H1 (cell line): ENCODE measurements at regions not wholly inside any gene's neighbourhood (a gene's known extent, or its start where the extent isn't known, plus 50 kb on each side); places are given as distances from the start of the nearest gene placed in this dataset.

ENCODE experiments used
- CTCF ChIA-PET: fragments of 300-600 bp; sonication (Branson Sonifier 250); formaldehyde crosslinking; loops from one replicate; lab custom pipeline; 2021; ENCODE audit not compliant: partially characterized antibody; lab: Charles Lee
- POLR2A ChIA-PET: fragments of 300-600 bp; sonication (Branson Sonifier 250); formaldehyde crosslinking; loops from one replicate; lab custom pipeline; 2021; ENCODE audit warnings: inconsistent platforms; ENCODE audit not compliant: partially characterized antibody; lab: Charles Lee
- DNase-seq, 2 experiments: peaks; one replicate each; pipeline versions ENCODE4 v3.0.0 to v3.0.0-alpha.2; 2010 to 2022; ENCODE audit warnings: low spot score in 2 of 2, low read depth in 1 of 2, mixed read lengths in 1 of 2
- FAIRE-seq: peaks from 2 replicates; lab custom pipeline; 2011; peaks lifted over from hg19 to GRCh38; lab: Jason Lieb, UNC
- H2AFZ ChIP-seq: 2 replicates; pipeline ENCODE4 v1.8.1; 2012; ENCODE audit warnings: low read length, inconsistent platforms
- H2AK5ac ChIP-seq: 2 replicates; pipeline ENCODE4 v1.6.1; 2013; ENCODE audit warnings: low read depth, low read length
- H2BK120ac ChIP-seq: replicated peaks from 2 replicates; pipeline ENCODE3; 2013; ENCODE audit warnings: low read depth, low read length, inconsistent platforms
- H2BK12ac ChIP-seq: 2 replicates; pipeline ENCODE4 v1.6.1; 2013; ENCODE audit warnings: low read depth, low read length
- H2BK15ac ChIP-seq: 2 replicates; pipeline ENCODE4 v1.6.1; 2013; ENCODE audit warnings: low read length
- H2BK20ac ChIP-seq: 2 replicates; pipeline ENCODE4 v1.6.1; 2013; ENCODE audit warnings: low read length
- H2BK5ac ChIP-seq: 2 replicates; pipeline ENCODE4 v1.6.1; 2013; ENCODE audit warnings: low read depth, low read length
- H3K14ac ChIP-seq: 2 replicates; pipeline ENCODE4 v1.6.1; 2013; ENCODE audit warnings: inconsistent platforms; ENCODE audit not compliant: insufficient read length
- H3K18ac ChIP-seq: 2 replicates; pipeline ENCODE4 v1.6.1; 2013; ENCODE audit warnings: low read length; ENCODE audit errors: extremely low read depth
- H3K23ac ChIP-seq: 2 replicates; pipeline ENCODE4 v1.6.1; 2013; ENCODE audit warnings: inconsistent platforms; ENCODE audit not compliant: insufficient read length
- H3K23me2 ChIP-seq: 2 replicates; pipeline ENCODE4 v1.6.1; 2013; ENCODE audit warnings: low read depth, low read length
- H3K27ac ChIP-seq: 2 replicates; pipeline ENCODE4 v1.6.1; 2011; ENCODE audit warnings: low read depth, low read length, inconsistent platforms
- H3K27me3 ChIP-seq, 4 experiments: replicated peaks in 1 of 4; 1 replicate in 1 of 4; 2 replicates in 3 of 4; pipeline versions ENCODE4 v1.6.1 to v1.8.1; 2011 to 2013; ENCODE audit warnings: low read length in 3 of 4, mild to moderate bottlenecking in 3 of 4, inconsistent platforms in 2 of 4, mixed read lengths in 2 of 4, moderate library complexity in 1 of 4; ENCODE audit not compliant: control insufficient read depth in 3 of 4, insufficient read depth in 3 of 4; ENCODE audit errors: extremely low read depth in 1 of 4
- H3K36me3 ChIP-seq, 4 experiments: 2 replicates each; pipeline versions ENCODE4 v1.6.1 to v1.8.1; 2011 to 2013; ENCODE audit warnings: mild to moderate bottlenecking in 4 of 4, low read length in 3 of 4, moderate library complexity in 2 of 4, control low read depth in 1 of 4, inconsistent platforms in 1 of 4; ENCODE audit not compliant: insufficient read depth in 4 of 4, control insufficient read depth in 2 of 4
- H3K4ac ChIP-seq: replicated peaks from 2 replicates; pipeline ENCODE3; 2013; ENCODE audit warnings: low read length, low read depth, mixed read lengths, inconsistent platforms; ENCODE audit not compliant: insufficient read length
- H3K4me1 ChIP-seq, 4 experiments: replicated peaks in 1 of 4; 1 replicate in 1 of 4; 2 replicates in 3 of 4; pipeline versions ENCODE4 v1.6.1 to v1.8.1; 2011 to 2013; ENCODE audit warnings: low read length in 3 of 4, inconsistent platforms in 2 of 4, mixed read lengths in 1 of 4; ENCODE audit not compliant: insufficient read depth in 4 of 4, control insufficient read depth in 3 of 4
- H3K4me2 ChIP-seq, 2 experiments: 2 replicates each; pipeline versions ENCODE4 v1.6.1 to v1.8.1; 2011 to 2013; ENCODE audit warnings: low read depth in 2 of 2, low read length in 2 of 2, control low read depth in 1 of 2, inconsistent platforms in 1 of 2, mild to moderate bottlenecking in 1 of 2; ENCODE audit not compliant: insufficient read depth in 1 of 2
- H3K4me3 ChIP-seq, 4 experiments: fragments of 200-600, 300-600 bp in 1 of 4; sonication (generic), shearing (Covaris generic), sonication (Bioruptor Twin) in 1 of 4; 2 replicates each; pipeline versions ENCODE4 v1.5.1 to v1.8.1; 2011 to 2016; ENCODE audit warnings: low read length in 4 of 4, low read depth in 3 of 4, control low read depth in 2 of 4, inconsistent platforms in 2 of 4, mild to moderate bottlenecking in 2 of 4, mixed read lengths in 1 of 4, moderate library complexity in 1 of 4; ENCODE audit not compliant: insufficient read depth in 2 of 4; ENCODE audit errors: extremely low read depth in 1 of 4
- H3K56ac ChIP-seq: replicated peaks from 2 replicates; pipeline ENCODE3; 2013; ENCODE audit warnings: low read depth, mild to moderate bottlenecking, mixed read lengths, low read length, inconsistent platforms; ENCODE audit not compliant: insufficient read length
- H3K79me1 ChIP-seq: 2 replicates; pipeline ENCODE4 v1.6.1; 2013; ENCODE audit warnings: low read depth, low read length, control low read depth
- H3K79me2 ChIP-seq, 2 experiments: 2 replicates each; pipeline versions ENCODE4 v1.6.1 to v1.8.1; 2012 to 2013; ENCODE audit warnings: low read length in 2 of 2, mild to moderate bottlenecking in 2 of 2, inconsistent platforms in 1 of 2; ENCODE audit not compliant: insufficient read depth in 2 of 2, control insufficient read depth in 1 of 2
- H3K9ac ChIP-seq, 4 experiments: replicated peaks in 1 of 4; 1 replicate in 1 of 4; 2 replicates in 3 of 4; pipeline versions ENCODE4 v1.6.1 to v1.8.1; 2011 to 2013; ENCODE audit warnings: low read depth in 3 of 4, low read length in 3 of 4, control low read depth in 2 of 4, mild to moderate bottlenecking in 2 of 4, moderate library complexity in 2 of 4, inconsistent platforms in 1 of 4; ENCODE audit errors: extremely low read depth in 1 of 4
- H3K9me3 ChIP-seq, 2 experiments: 2 replicates each; pipeline versions ENCODE4 v1.6.1 to v1.8.1; 2012 to 2013; ENCODE audit warnings: mild to moderate bottlenecking in 2 of 2, moderate library complexity in 2 of 2, control low read depth in 1 of 2, inconsistent platforms in 1 of 2, low read depth in 1 of 2, low read length in 1 of 2, mixed read lengths in 1 of 2; ENCODE audit not compliant: insufficient read depth in 2 of 2
- H4K20me1 ChIP-seq, 2 experiments: replicated peaks in 1 of 2; 2 replicates each; pipeline versions ENCODE3 to v1.8.1; 2011 to 2013; ENCODE audit warnings: inconsistent platforms in 2 of 2, low read length in 2 of 2, mild to moderate bottlenecking in 1 of 2; ENCODE audit not compliant: insufficient read depth in 2 of 2, control insufficient read depth in 1 of 2
- H4K5ac ChIP-seq: 2 replicates; pipeline ENCODE4 v1.6.1; 2013; ENCODE audit warnings: low read length, low read depth, mixed read lengths, inconsistent platforms; ENCODE audit not compliant: insufficient read length
- H4K8ac ChIP-seq: 2 replicates; pipeline ENCODE4 v1.8.0; 2013; ENCODE audit warnings: mild to moderate bottlenecking, moderate library complexity, low read length, inconsistent platforms; ENCODE audit not compliant: insufficient read depth; ENCODE audit errors: extremely low read depth
- H4K91ac ChIP-seq: replicated peaks from 2 replicates; pipeline ENCODE3; 2013; ENCODE audit warnings: low read length, mixed read lengths, inconsistent platforms; ENCODE audit not compliant: insufficient read length
- BACH1 ChIP-seq: IDR thresholded peaks from 2 replicates; pipeline ENCODE4 v1.6.1; 2012; ENCODE audit warnings: low read length, improper control_type of control experiment
- KDM1A ChIP-seq: fragments of 200-600, 300-600 bp; sonication (generic); IDR thresholded peaks from 2 replicates; pipeline ENCODE4 v1.7.1; 2016; ENCODE audit warnings: mild to moderate bottlenecking, low read length, borderline replicate concordance
- SIX5 ChIP-seq: IDR thresholded peaks from 2 replicates; pipeline ENCODE4 v1.6.1; 2011; ENCODE audit warnings: mild to moderate bottlenecking, low read depth, low read length
- TAF7 ChIP-seq: optimal IDR thresholded peaks from 2 replicates; pipeline ENCODE3; 2011; ENCODE audit warnings: low read depth, mild to moderate bottlenecking, inconsistent platforms, low read length, moderate library complexity, borderline replicate concordance
- WGBS, 2 experiments: shearing (Covaris generic) in 1 of 2; methylation state at CpG; one replicate each; pipeline versions ENCODE4 v1.1.6 to v1.1.7; 2013 to 2015; ENCODE audit warnings: low lambda C conversion rate in 2 of 2, mixed read lengths in 2 of 2, inconsistent platforms in 1 of 2, low coverage in 1 of 2, missing lambda C conversion rate in 1 of 2; ENCODE audit not compliant: insufficient replicate concordance in 2 of 2, insufficient coverage in 1 of 2, insufficient read length in 1 of 2; ENCODE audit errors: extremely low coverage in 1 of 2, missing lambda C conversion rate in 1 of 2; 5-methylcytosine and 5-hydroxymethylcytosine counted together
- TF ChIP-seq, protein P1 (sequence below): IDR thresholded peaks from 2 replicates; pipeline ENCODE4 v1.6.1; 2012; ENCODE audit warnings: inconsistent platforms

DNA sequence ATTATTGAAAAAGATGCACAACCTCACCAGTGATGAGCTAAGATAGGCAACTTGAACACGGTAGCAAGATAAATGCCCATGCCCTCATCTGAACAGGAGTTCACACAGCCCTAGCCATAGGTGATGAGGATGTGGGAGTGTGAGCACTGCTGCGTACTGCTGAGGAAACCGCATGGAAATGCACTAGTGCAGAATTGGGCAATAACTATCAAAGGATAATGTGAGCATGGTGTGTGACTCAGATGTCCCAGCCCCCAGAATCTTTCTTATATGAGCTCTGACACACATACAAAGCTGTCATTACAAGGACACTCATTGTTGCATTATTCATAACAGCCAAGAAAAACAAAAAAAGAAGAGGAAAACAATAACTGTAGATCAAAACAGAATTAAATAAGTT is 521.2 kb downstream of the IRX1 start:
- DNase-seq (no peak), FAIRE-seq (no peak)
- no peak overlapping the region for H2BK15ac ChIP-seq
- ChIA-PET CTCF (interaction anchor here (2.0 kb wide), 1 partner anchor 12 kb away, joined by 5 read pairs; no protein-coding TSS in a partner anchor), POLR2A (no interaction called here)
- H3K27me3 ChIP-seq = no peaks in the 10 kb centered on the region
- no peak overlapping the region for H3K14ac ChIP-seq
- H3K4ac ChIP-seq = no peak overlapping the region
- no peak overlapping the region for H4K5ac ChIP-seq
- no peak overlapping the region for H4K8ac ChIP-seq
- no peaks in the 10 kb centered on the region for H3K79me1 ChIP-seq
- peaks cover 0 to 3% of the 10 kb centered on the region in 2 experiments; a peak in 1 of 4 replicates for H3K9me3 ChIP-seq
- H3K79me2 ChIP-seq = no peaks in the 10 kb centered on the region
- no peak overlapping the region for H2BK5ac ChIP-seq
- no peaks in the 10 kb centered on the region for H3K36me3 ChIP-seq
- 90% methylated on average over 3 of the region's 3 CpGs; no CpG with 5 or more reads in 1 of the 2 experiments for WGBS, 2 experiments
- H4K20me1 ChIP-seq = no peaks in the 10 kb centered on the region
- no peaks in the 10 kb centered on the region for H3K4me1 ChIP-seq
- H3K56ac ChIP-seq = no peak overlapping the region
- H3K23me2 ChIP-seq = no peaks in the 10 kb centered on the region; the same call in 1 of the 2 replicates
- H3K4me2 ChIP-seq = no peak overlapping the region
- H3K27ac ChIP-seq = no peak overlapping the region
- no peak overlapping the region for H2AK5ac ChIP-seq
- no peak overlapping the region for H3K4me3 ChIP-seq
- H2BK120ac ChIP-seq = no peak overlapping the region
- H3K9ac ChIP-seq = no peak overlapping the region
- H3K18ac ChIP-seq = no peak overlapping the region
- H2AFZ ChIP-seq = no peak overlapping the region
- H4K91ac ChIP-seq = no peak overlapping the region
- H2BK12ac ChIP-seq = no peak overlapping the region
- H3K23ac ChIP-seq = no peak overlapping the region
- no peak overlapping the region for H2BK20ac ChIP-seq
- TF ChIP-seq, protein P1, sequence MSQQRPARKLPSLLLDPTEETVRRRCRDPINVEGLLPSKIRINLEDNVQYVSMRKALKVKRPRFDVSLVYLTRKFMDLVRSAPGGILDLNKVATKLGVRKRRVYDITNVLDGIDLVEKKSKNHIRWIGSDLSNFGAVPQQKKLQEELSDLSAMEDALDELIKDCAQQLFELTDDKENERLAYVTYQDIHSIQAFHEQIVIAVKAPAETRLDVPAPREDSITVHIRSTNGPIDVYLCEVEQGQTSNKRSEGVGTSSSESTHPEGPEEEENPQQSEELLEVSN = no peak
- TF ChIP-seq TAF7 (no peak), BACH1 (no peak), KDM1A (no peak), SIX5 (no peak)
